Stimulated activated CD4-positive, alpha-beta T cell treated with anti-CD3 and anti-CD28 coated beads, Interleukin-2, amount 100 ng/mL, for 24 hours (primary cell): ENCODE measurements at regions not wholly inside any gene's neighbourhood (a gene's known extent, or its start where the extent isn't known, plus 50 kb on each side); places are given as distances from the start of the nearest gene placed in this dataset.

ENCODE experiments used
- DNase-seq, 2 donors: peaks; one replicate each; pipeline ENCODE4 v3.0.0-alpha.2; 2020

GRCh38 chr16:65938083-65938482, 428.4 kb upstream of the CDH5 start:
- no peak for DNase-seq

- DNase-seq, result no peak
Measured at GRCh38 chr16:65937455-65937854, 429.0 kb upstream of the CDH5 start.

- no peak for DNase-seq
Measured at GRCh38 chr16:65936096-65936495, 430.4 kb upstream of the CDH5 start.

- DNase-seq, result no peak
Measured at GRCh38 chr16:65934443-65934842, 432.0 kb upstream of the CDH5 start.

GRCh38 chr16:65933703-65934102, 432.8 kb upstream of the CDH5 start:
- DNase-seq, result no peak

GRCh38 chr16:65932350-65933072, 434.0 kb upstream of the CDH5 start:
- DNase-seq, result no peak

GRCh38 chr16:65922923-65923322, 443.6 kb upstream of the CDH5 start:
- no peak for DNase-seq

- no peak for DNase-seq
Measured at GRCh38 chr16:65919986-65920376, 446.5 kb upstream of the CDH5 start.

GRCh38 chr16:65919145-65919985, 447.1 kb upstream of the CDH5 start:
- DNase-seq, result no peak

GRCh38 chr16:65917466-65917865, 449.0 kb upstream of the CDH5 start:
- DNase-seq, result no peak

- DNase-seq, result no peak
Measured at GRCh38 chr16:65916995-65917394, 449.5 kb upstream of the CDH5 start.

- DNase-seq, result no peak
Measured at GRCh38 chr16:65910291-65910690, 456.2 kb upstream of the CDH5 start.

GRCh38 chr16:65909310-65910050, 457.0 kb upstream of the CDH5 start:
- no peak for DNase-seq

GRCh38 chr16:65908568-65908967, 457.9 kb upstream of the CDH5 start:
- DNase-seq, result no peak

- no peak for DNase-seq
Measured at GRCh38 chr16:65905331-65905730, 461.2 kb upstream of the CDH5 start.

GRCh38 chr16:65896448-65897153, 469.9 kb upstream of the CDH5 start:
- no peak for DNase-seq

GRCh38 chr16:65895906-65896305, 470.6 kb upstream of the CDH5 start:
- DNase-seq, result no peak

- no peak for DNase-seq
Measured at GRCh38 chr16:65895486-65895885, 471.0 kb upstream of the CDH5 start.

- no peak for DNase-seq
Measured at GRCh38 chr16:65890203-65890602, 476.3 kb upstream of the CDH5 start.

- no peak for DNase-seq
Measured at GRCh38 chr16:65889533-65889966, 476.9 kb upstream of the CDH5 start.

- no peak for DNase-seq
Measured at GRCh38 chr16:65888201-65888600, 478.3 kb upstream of the CDH5 start.

GRCh38 chr16:65884018-65884417, 482.5 kb upstream of the CDH5 start:
- DNase-seq, result no peak

GRCh38 chr16:65878347-65878746, 488.1 kb upstream of the CDH5 start:
- DNase-seq, result no peak
